Panc1 (cell line): ENCODE measurements at regions not wholly inside any gene's neighbourhood (a gene's known extent, or its start where the extent isn't known, plus 50 kb on each side); places are given as distances from the start of the nearest gene placed in this dataset.
A peak's percentile ranks its signal among the peaks of the same experiment; 100 is the strongest.

Experiments used
- ATAC-seq: fragments of 200-7000 bp; cut with Tn5 transposase; 2 replicates; pipeline ENCODE4 v1.9.1; 2020; ENCODE audit warnings: mild to moderate bottlenecking, moderate library complexity
- BruUV-seq: library from RNA; stranded (reverse); fragments of 400-500 nt; replicated peaks from 2 replicates; lab custom pipeline; 2021; lab: Mats Ljungman, UMichigan
- CTCF ChIA-PET: fragments of 300-600 bp; sonication (Branson Sonifier 250); formaldehyde crosslinking; loops from one replicate; lab custom pipeline; 2022; ENCODE audit warnings: antibody characterized with exemption; lab: Charles Lee
- POLR2A ChIA-PET: fragments of 300-600 bp; sonication (Branson Sonifier 250); formaldehyde crosslinking; loops from one replicate; lab custom pipeline; 2022; ENCODE audit warnings: antibody characterized with exemption; lab: Charles Lee
- DNase-seq: peaks from one replicate; pipeline ENCODE4 v3.0.0-alpha.2; 2010; ENCODE audit warnings: low read depth, low spot score
- H3K27ac ChIP-seq: 2 replicates; pipeline ENCODE4 v1.5.1; 2011; ENCODE audit warnings: mild to moderate bottlenecking, low read length, inconsistent platforms
- H3K27me3 ChIP-seq: fragments of 200-500 bp; sonication (Bioruptor generic); 2 replicates; pipeline ENCODE4 v1.6.0; 2014; ENCODE audit warnings: low read length, inconsistent platforms; ENCODE audit not compliant: control insufficient read depth, insufficient read depth
- H3K36me3 ChIP-seq: fragments of 200-500 bp; sonication (Bioruptor generic); 2 replicates; pipeline ENCODE4 v1.5.1; 2014; ENCODE audit warnings: inconsistent platforms, mild to moderate bottlenecking, low read length, moderate library complexity; ENCODE audit not compliant: control insufficient read depth, insufficient read depth
- H3K4me1 ChIP-seq: 2 replicates; pipeline ENCODE4 v1.5.1; 2011; ENCODE audit warnings: inconsistent platforms, mild to moderate bottlenecking, low read length, moderate library complexity; ENCODE audit not compliant: control insufficient read depth, insufficient read depth
- H3K4me3 ChIP-seq, 2 experiments: 2 replicates each; pipeline ENCODE4 v1.5.1; 2011 to 2012; ENCODE audit warnings: low read depth in 2 of 2, low read length in 2 of 2, mild to moderate bottlenecking in 2 of 2, inconsistent platforms in 1 of 2, moderate library complexity in 1 of 2
- H3K9me3 ChIP-seq: fragments of 200-500 bp; sonication (Bioruptor generic); 2 replicates; pipeline ENCODE4 v1.5.1; 2014; ENCODE audit warnings: low read depth, mild to moderate bottlenecking, inconsistent platforms, low read length, moderate library complexity; ENCODE audit not compliant: control insufficient read depth, insufficient read depth
- POLR2AphosphoS5 ChIP-seq: IDR thresholded peaks from 2 replicates; pipeline ENCODE4 v1.6.1; 2012; ENCODE audit warnings: mild to moderate bottlenecking, low read depth, low read length, moderate library complexity
- SIN3A ChIP-seq: IDR thresholded peaks from 2 replicates; pipeline ENCODE4 v1.6.1; 2012; ENCODE audit warnings: low read depth, mild to moderate bottlenecking, low read length, moderate library complexity, borderline replicate concordance; ENCODE audit not compliant: insufficient read depth
- TCF7L2 ChIP-seq: IDR thresholded peaks from 2 replicates; pipeline ENCODE4 v1.6.1; 2011; ENCODE audit warnings: mild to moderate bottlenecking, low read depth, low read length, inconsistent platforms
- in situ Hi-C: cut with HindIII; loops from 2 replicates; pipeline ENCODE4 v1.10.0; 2016; ENCODE audit warnings: low sequenced_read_pairs, low pct_unique_long_range_greater_than_20kb
- intact Hi-C: fragments of 100-400 bp; cut with micrococcal nuclease; formaldehyde crosslinking; loops from one replicate; pipeline ENCODE4 v1.10.0; 2022; ENCODE audit not compliant: unreplicated experiment
- TF ChIP-seq, protein P1 (sequence below): fragments of 450-650 bp; IDR thresholded peaks from 2 replicates; pipeline ENCODE4 v1.5.1; 2017; ENCODE audit warnings: mild to moderate bottlenecking
- TF ChIP-seq, protein P2 (sequence below), 2 experiments: IDR thresholded peaks; 2 replicates each; pipeline ENCODE4 v1.6.1; 2011 to 2012; ENCODE audit warnings: low read depth in 2 of 2, control low read depth in 1 of 2, low read length in 1 of 2, mild to moderate bottlenecking in 1 of 2, moderate library complexity in 1 of 2; ENCODE audit not compliant: insufficient read depth in 1 of 2

DNA sequence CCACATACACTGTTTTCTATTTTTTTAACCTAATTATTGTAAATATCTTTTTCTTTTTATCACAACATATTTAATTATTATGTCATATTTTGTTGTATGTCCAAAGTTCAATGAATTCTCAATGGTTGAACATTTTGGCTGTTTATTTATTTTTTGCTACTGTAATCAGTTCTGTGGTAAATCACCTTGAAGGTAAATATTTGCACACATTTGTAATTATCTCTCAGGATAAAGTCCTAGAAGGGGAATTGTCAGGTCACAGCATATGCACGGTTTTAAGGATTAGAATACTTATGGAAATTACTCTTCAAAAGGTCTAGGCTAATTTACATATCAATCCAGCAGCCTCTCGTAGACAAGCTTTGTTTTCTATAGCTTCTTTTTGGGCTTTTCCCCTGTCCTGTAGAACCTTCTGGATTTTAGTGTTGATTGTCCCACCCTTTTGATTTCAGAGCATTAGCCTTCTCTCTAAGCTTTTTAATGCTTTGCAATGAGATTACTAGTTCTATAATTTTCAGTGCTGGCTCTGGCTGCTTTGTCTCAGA is 362.6 kb downstream of the KCNRG start:
- peaks cover 4% of the 10 kb centered on the region; the same call in 1 of the 2 replicates for H3K9me3 ChIP-seq
- POLR2A ChIA-PET = no interaction called here
- DNase-seq (no peak), ATAC-seq (no peak)
- no peak overlapping the region for H3K4me3 ChIP-seq
- CTCF ChIA-PET = no interaction called here
- H3K27ac ChIP-seq = 0 out of 2 replicates have a peak overlapping the region, but pooled peaks have one; percentile 12
- H3K27me3 ChIP-seq = no peaks in the 10 kb centered on the region
- peaks cover 3% of the 10 kb centered on the region; the same call in 1 of the 2 replicates for H3K4me1 ChIP-seq
- in situ Hi-C loops = no loop called here
- TF ChIP-seq TCF7L2 = no peak
- TF ChIP-seq POLR2AphosphoS5 = no peak
- TF ChIP-seq, protein P1, sequence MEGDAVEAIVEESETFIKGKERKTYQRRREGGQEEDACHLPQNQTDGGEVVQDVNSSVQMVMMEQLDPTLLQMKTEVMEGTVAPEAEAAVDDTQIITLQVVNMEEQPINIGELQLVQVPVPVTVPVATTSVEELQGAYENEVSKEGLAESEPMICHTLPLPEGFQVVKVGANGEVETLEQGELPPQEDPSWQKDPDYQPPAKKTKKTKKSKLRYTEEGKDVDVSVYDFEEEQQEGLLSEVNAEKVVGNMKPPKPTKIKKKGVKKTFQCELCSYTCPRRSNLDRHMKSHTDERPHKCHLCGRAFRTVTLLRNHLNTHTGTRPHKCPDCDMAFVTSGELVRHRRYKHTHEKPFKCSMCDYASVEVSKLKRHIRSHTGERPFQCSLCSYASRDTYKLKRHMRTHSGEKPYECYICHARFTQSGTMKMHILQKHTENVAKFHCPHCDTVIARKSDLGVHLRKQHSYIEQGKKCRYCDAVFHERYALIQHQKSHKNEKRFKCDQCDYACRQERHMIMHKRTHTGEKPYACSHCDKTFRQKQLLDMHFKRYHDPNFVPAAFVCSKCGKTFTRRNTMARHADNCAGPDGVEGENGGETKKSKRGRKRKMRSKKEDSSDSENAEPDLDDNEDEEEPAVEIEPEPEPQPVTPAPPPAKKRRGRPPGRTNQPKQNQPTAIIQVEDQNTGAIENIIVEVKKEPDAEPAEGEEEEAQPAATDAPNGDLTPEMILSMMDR = no peak
- TF ChIP-seq SIN3A = no peak
- TF ChIP-seq, protein P2, sequence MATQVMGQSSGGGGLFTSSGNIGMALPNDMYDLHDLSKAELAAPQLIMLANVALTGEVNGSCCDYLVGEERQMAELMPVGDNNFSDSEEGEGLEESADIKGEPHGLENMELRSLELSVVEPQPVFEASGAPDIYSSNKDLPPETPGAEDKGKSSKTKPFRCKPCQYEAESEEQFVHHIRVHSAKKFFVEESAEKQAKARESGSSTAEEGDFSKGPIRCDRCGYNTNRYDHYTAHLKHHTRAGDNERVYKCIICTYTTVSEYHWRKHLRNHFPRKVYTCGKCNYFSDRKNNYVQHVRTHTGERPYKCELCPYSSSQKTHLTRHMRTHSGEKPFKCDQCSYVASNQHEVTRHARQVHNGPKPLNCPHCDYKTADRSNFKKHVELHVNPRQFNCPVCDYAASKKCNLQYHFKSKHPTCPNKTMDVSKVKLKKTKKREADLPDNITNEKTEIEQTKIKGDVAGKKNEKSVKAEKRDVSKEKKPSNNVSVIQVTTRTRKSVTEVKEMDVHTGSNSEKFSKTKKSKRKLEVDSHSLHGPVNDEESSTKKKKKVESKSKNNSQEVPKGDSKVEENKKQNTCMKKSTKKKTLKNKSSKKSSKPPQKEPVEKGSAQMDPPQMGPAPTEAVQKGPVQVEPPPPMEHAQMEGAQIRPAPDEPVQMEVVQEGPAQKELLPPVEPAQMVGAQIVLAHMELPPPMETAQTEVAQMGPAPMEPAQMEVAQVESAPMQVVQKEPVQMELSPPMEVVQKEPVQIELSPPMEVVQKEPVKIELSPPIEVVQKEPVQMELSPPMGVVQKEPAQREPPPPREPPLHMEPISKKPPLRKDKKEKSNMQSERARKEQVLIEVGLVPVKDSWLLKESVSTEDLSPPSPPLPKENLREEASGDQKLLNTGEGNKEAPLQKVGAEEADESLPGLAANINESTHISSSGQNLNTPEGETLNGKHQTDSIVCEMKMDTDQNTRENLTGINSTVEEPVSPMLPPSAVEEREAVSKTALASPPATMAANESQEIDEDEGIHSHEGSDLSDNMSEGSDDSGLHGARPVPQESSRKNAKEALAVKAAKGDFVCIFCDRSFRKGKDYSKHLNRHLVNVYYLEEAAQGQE (IDR thresholded peaks at IDR 0.05; ENCODE audit: insufficient read depth in 1 of 2, low read depth in 2 of 2, low read length in 1 of 2) = no peak
- intact Hi-C loops = no loop called here
- BruUV-seq = no TSS peak
- no peaks in the 10 kb centered on the region for H3K36me3 ChIP-seq

DNA sequence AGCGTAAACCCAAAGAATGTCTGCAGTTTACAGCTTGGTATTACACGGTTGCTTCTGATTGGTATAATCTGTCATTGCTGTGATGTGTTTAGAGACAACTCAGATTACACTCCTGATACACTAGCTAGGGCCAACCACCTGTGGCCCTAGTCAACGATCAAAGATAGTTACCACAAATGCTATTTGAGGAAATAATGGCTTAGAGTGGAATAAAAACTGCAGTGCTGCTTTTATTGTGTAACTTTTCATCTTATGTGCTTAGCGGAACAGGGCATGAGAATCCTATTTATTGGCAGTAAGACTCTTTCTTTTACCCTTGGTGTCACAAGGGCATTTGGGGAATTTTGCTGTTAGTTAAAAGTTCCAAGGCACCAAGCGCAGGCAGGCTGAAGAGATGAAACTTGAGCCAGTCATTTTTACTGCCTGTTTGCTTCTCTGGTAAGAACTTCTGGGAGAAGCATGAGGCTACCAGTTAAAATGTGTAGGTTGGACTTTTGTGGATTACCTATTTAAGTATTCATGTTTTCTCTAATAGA is 363.3 kb downstream of the KCNRG start:
- no peak overlapping the region; the same call in 1 of the 2 replicates for H3K27ac ChIP-seq
- ATAC-seq (no peak), DNase-seq (no peak)
- no peaks in the 10 kb centered on the region for H3K36me3 ChIP-seq
- ChIA-PET CTCF (no interaction called here), POLR2A (no interaction called here)
- H3K9me3 ChIP-seq = peaks cover 4% of the 10 kb centered on the region; the same call in 1 of the 2 replicates
- TF ChIP-seq, protein P2 (IDR thresholded peaks at IDR 0.05; ENCODE audit: insufficient read depth in 1 of 2, low read depth in 2 of 2, low read length in 1 of 2) = no peak
- no peak for TF ChIP-seq TCF7L2
- TF ChIP-seq POLR2AphosphoS5 = no peak
- TF ChIP-seq, protein P1 = no peak
- no peak for TF ChIP-seq SIN3A
- no TSS peak for BruUV-seq
- no peaks in the 10 kb centered on the region for H3K27me3 ChIP-seq
- peaks cover 3% of the 10 kb centered on the region; the same call in 1 of the 2 replicates for H3K4me1 ChIP-seq
- no peak overlapping the region for H3K4me3 ChIP-seq
- in situ Hi-C loops (no loop called here), intact Hi-C loops (no loop called here)
